ENCODE measurements at regions not wholly inside any gene's neighbourhood (a gene's known extent, or its start where the extent isn't known, plus 50 kb on each side); places are given as distances from the start of the nearest gene placed in this dataset.

DNA sequence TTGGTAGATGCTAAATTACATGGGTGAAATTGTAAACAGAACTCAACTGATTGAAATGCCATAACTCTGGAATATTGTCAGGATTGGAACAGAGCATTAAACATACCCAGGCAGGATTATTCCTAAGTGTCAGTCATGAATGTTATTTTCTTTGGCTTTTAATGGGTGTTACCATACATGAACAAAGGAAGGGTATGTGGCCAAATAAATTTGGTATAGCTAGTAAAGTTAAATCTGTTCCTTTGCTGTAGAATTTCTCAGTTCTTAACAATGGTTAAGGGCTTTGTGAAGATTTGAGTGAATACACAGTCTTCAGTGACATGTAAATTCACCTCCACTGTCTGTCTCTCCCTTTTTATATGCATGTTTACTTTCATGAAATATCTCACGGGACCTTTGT, 679.5 kb upstream of the CDH8 start:
- TF ChIP-seq, protein P1, sequence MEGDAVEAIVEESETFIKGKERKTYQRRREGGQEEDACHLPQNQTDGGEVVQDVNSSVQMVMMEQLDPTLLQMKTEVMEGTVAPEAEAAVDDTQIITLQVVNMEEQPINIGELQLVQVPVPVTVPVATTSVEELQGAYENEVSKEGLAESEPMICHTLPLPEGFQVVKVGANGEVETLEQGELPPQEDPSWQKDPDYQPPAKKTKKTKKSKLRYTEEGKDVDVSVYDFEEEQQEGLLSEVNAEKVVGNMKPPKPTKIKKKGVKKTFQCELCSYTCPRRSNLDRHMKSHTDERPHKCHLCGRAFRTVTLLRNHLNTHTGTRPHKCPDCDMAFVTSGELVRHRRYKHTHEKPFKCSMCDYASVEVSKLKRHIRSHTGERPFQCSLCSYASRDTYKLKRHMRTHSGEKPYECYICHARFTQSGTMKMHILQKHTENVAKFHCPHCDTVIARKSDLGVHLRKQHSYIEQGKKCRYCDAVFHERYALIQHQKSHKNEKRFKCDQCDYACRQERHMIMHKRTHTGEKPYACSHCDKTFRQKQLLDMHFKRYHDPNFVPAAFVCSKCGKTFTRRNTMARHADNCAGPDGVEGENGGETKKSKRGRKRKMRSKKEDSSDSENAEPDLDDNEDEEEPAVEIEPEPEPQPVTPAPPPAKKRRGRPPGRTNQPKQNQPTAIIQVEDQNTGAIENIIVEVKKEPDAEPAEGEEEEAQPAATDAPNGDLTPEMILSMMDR (IDR thresholded peaks at IDR 0.05; ENCODE audit: low read depth, low read length), result no peak
- no peaks in the 10 kb centered on the region for H3K9me3 ChIP-seq
- no peaks in the 10 kb centered on the region for H3K36me3 ChIP-seq
- H3K27me3 ChIP-seq, result no peaks in the 10 kb centered on the region
- H3K4me3 ChIP-seq (ENCODE audit: low read depth, low read length), result no peak overlapping the region
- DNase-seq, result no peak
- peaks cover 4% of the 10 kb centered on the region; the same call in 1 of the 2 replicates for H3K4me1 ChIP-seq

DNA sequence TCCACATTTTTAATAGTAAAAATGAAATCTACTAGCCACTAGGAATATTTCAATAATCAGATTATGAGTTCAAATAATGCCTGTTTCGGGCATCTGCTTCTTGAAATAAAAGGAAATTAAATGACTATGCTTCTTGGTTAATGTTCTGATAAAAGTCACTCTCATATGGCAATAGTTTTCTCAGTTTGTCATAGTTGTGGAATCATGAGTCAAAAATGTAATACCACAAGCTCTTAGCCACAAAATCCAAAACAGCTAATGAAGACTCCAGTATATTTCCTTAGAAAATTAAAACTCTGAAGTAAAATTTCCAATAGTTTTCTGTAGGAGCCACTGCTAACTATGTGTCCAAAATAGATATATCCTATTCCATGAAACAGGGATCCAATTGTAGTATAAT, 676.3 kb upstream of the CDH8 start:
- H3K9me3 ChIP-seq, result no peaks in the 10 kb centered on the region
- no peak for DNase-seq
- TF ChIP-seq, protein P1 (IDR thresholded peaks at IDR 0.05; ENCODE audit: low read depth, low read length), result no peak
- H3K4me3 ChIP-seq (ENCODE audit: low read depth, low read length), result no peak overlapping the region
- H3K36me3 ChIP-seq, result no peaks in the 10 kb centered on the region
- H3K27me3 ChIP-seq, result no peaks in the 10 kb centered on the region
- H3K4me1 ChIP-seq, result peaks cover 5% of the 10 kb centered on the region; the same call in 1 of the 2 replicates

DNA sequence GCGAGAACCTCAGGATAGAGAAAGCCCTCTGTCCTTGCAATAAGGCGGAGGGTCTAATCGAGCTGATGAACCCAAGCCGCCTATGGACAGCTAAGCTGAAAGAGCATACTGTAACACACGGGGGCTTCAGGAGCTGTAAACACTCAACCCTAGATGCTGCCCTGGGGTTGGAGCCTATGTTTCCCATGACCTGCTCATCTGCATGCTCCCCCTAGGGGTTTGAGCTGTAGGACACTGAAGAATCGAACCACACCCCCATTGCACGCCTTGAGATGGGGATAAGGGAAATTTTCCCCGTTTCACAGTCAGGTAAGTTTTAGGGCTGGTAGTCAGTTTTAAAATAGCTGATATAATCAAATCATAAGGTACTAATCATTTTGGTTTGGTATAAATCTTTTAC, 675.6 kb upstream of the CDH8 start:
- Histone ChIP-seq H3K4me1 (peaks cover 5% of the 10 kb centered on the region; the same call in 1 of the 2 replicates), H3K4me3 (ENCODE audit: low read depth, low read length) (no peak overlapping the region), H3K9me3 (no peaks in the 10 kb centered on the region), H3K27me3 (no peaks in the 10 kb centered on the region), H3K36me3 (no peaks in the 10 kb centered on the region)
- DNase-seq, result peak; percentile 11
- TF ChIP-seq, protein P1 (IDR thresholded peaks at IDR 0.05; ENCODE audit: low read depth, low read length), result peak; percentile 36; the same call in 1 of the 2 replicates

DNA sequence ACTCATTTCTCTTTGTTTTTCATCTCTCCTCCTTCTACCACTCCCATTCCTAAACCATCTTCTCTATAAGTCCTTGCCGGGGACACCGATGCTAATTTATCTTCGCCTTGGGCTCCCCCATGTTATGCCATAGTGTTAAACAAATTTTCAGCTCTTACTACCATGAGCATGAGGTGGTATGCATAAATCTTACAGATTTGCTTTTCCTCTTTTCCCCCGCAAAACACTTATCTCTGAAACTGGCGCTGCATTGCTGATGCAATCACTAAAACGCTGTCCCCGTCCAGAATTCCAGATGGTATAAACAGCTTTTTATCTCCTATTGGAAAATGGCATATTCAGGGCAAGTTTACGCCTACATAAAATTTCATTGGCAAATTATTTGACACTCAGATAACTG, 673.6 kb upstream of the CDH8 start:
- Histone ChIP-seq H3K4me1 (peaks cover 5% of the 10 kb centered on the region; the same call in 1 of the 2 replicates), H3K27me3 (no peaks in the 10 kb centered on the region), H3K4me3 (ENCODE audit: low read depth, low read length) (peak overlapping the region; percentile 29), H3K36me3 (no peaks in the 10 kb centered on the region), H3K9me3 (no peaks in the 10 kb centered on the region)
- no peak for DNase-seq
- TF ChIP-seq, protein P1 (IDR thresholded peaks at IDR 0.05; ENCODE audit: low read depth, low read length), result no peak

DNA sequence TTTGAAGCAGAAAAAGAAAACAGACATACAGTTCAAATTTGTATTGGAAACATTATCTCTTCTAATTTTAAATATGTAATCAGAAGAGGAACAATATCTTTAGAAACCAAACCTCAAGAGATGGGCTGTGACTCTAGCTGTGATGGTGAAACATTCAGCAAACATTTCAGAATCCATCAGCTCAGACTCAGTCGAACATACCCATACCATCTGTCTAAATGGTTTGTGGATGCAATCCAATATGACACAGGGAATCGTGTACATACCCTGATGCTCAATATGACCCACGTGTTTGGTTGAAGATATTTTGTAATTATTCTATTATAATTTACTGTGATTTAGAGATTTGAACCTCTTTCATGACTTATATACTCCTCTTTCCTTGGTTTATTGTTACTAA, 665.2 kb upstream of the CDH8 start:
- TF ChIP-seq, protein P1 (IDR thresholded peaks at IDR 0.05; ENCODE audit: low read depth, low read length), result no peak
- Histone ChIP-seq H3K4me3 (ENCODE audit: low read depth, low read length) (no peak overlapping the region), H3K4me1 (no peaks in the 10 kb centered on the region), H3K36me3 (no peaks in the 10 kb centered on the region), H3K27me3 (no peaks in the 10 kb centered on the region), H3K9me3 (no peaks in the 10 kb centered on the region)
- no peak for DNase-seq

DNA sequence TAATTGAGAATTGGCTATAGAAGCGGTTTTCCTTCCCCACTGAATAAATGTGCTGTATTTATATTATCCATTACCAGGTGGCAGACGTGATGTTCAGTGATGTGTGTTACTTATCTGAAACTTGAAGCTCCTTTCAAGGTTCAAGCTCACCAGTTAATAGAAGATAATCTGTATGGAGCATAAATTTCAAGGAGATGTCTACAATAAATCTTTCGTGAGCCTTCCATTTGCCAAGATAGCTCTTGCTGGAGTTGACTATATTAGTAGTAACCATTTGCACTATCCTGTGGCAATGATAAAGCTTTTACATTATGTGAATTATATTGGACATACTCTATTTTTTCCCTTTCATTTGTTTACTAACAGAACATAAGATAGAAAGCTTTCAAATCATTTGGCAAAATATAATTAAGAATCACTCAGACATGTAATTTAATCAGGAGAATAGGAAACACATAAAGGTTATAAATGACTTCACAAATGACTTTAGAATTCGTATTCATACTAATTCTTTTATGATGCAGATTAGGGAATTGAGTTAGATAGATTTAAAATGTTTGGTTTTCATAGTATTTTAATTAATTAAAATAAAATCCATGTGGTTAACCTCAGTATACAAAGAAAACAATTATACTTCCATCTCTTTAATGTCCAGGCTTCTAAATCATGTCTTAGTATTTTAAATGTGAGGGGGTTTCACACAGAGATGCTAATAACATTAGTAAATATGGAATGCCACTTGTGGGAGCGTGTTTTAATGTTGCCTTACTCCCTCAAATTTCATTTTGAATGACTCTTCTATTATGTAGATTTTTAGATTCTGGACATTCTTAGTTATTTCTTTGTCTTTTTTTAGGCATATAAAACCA, 664.4 kb upstream of the CDH8 start:
- H3K4me1 ChIP-seq, result no peaks in the 10 kb centered on the region
- H3K4me3 ChIP-seq (ENCODE audit: low read depth, low read length), result no peak overlapping the region
- TF ChIP-seq, protein P1 (IDR thresholded peaks at IDR 0.05; ENCODE audit: low read depth, low read length), result no peak
- no peak for DNase-seq
- no peaks in the 10 kb centered on the region for H3K36me3 ChIP-seq
- H3K9me3 ChIP-seq, result no peaks in the 10 kb centered on the region
- no peaks in the 10 kb centered on the region for H3K27me3 ChIP-seq
